SH-SY5Y (cell line): ENCODE measurements at regions not wholly inside any gene's neighbourhood (a gene's known extent, or its start where the extent isn't known, plus 50 kb on each side); places are given as distances from the start of the nearest gene placed in this dataset.

ENCODE experiments used
- GATA2 ChIP-seq: IDR thresholded peaks from 2 replicates; pipeline ENCODE4 v1.6.1; 2011; ENCODE audit warnings: mild to moderate bottlenecking, low read depth, low read length
- GATA3 ChIP-seq: IDR thresholded peaks from 2 replicates; pipeline ENCODE4 v1.6.1; 2011; ENCODE audit warnings: low read depth, mild to moderate bottlenecking, low read length, moderate library complexity

- TF ChIP-seq GATA2 (no peak), GATA3 (no peak)
Measured at GRCh38 chr3:148077965-148078364, 619.7 kb upstream of the AGTR1 start.
